NT2/D1 (cell line): ENCODE measurements at regions not wholly inside any gene's neighbourhood (a gene's known extent, or its start where the extent isn't known, plus 50 kb on each side); places are given as distances from the start of the nearest gene placed in this dataset.

Experiments used
- DNase-seq: peaks from one replicate; pipeline ENCODE4 v3.0.0-alpha.2; 2011; ENCODE audit warnings: low read depth, low spot score
- H3K27me3 ChIP-seq: 2 replicates; pipeline ENCODE4 v1.6.0; 2011; ENCODE audit warnings: mild to moderate bottlenecking; ENCODE audit not compliant: insufficient read length, insufficient read depth
- H3K36me3 ChIP-seq: 2 replicates; pipeline ENCODE4 v1.6.1; 2011; ENCODE audit warnings: mild to moderate bottlenecking, low read length, mixed read lengths; ENCODE audit not compliant: insufficient read depth, insufficient read length
- H3K4me1 ChIP-seq: 2 replicates; pipeline ENCODE4 v1.5.1; 2011; ENCODE audit not compliant: insufficient read depth, insufficient read length
- H3K4me3 ChIP-seq: 2 replicates; pipeline ENCODE4 v1.5.1; 2011; ENCODE audit warnings: low read depth; ENCODE audit not compliant: insufficient read length
- H3K9ac ChIP-seq: 2 replicates; pipeline ENCODE4 v1.6.0; 2011; ENCODE audit warnings: low read depth; ENCODE audit not compliant: insufficient read length
- H3K9me3 ChIP-seq: 2 replicates; pipeline ENCODE4 v1.5.1; 2011; ENCODE audit warnings: mild to moderate bottlenecking, low read length; ENCODE audit not compliant: insufficient read depth
- SUZ12 ChIP-seq: IDR thresholded peaks from 2 replicates; pipeline ENCODE4 v1.6.1; 2011; ENCODE audit not compliant: insufficient read length, insufficient read depth; ENCODE audit errors: extremely low read depth
- YY1 ChIP-seq: IDR thresholded peaks from 2 replicates; pipeline ENCODE4 v1.6.1; 2011; ENCODE audit not compliant: insufficient read length, insufficient read depth
- ZNF274 ChIP-seq: IDR thresholded peaks from 2 replicates; pipeline ENCODE4 v1.6.1; 2011; ENCODE audit warnings: mild to moderate bottlenecking, low read depth, low read length

DNA sequence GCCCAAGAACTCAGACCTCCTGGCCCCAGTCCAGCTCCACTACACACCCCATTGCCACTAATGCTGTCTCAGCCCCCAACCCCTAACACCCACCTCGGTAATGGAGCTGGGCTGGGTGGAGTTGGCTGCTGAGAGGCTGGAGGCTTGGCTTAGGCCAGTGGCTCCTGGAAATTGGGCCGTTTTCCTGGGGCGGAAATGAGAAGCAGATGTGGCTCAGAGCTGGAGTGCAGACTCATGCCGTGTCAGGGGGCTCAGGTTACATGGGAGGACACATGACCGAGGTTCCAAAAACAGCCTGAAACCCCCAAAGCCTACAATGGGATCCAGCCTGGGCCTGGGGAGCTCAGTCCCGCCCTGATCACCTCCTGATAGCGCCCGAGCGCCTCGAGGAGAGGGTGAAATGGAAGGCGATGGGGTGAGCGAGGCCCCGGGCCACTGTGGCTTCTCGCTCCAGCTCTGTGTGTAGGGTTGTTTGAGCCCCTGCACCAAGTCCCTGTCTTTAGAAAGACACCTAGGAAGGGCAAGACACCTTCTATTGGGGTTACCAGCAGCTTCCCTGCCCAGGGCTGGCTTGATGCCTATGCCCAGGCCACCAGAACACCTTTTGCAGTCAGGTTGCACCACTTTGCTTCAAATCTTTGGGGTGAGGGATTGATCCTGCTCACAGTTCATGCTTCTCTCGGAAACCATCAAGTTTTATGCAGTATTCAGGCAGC lies 175.7 kb upstream of the HAAO start:
- Histone ChIP-seq H3K9ac (no peak overlapping the region), H3K4me1 (peaks cover 6% of the 10 kb centered on the region), H3K36me3 (no peaks in the 10 kb centered on the region), H3K27me3 (no peaks in the 10 kb centered on the region), H3K9me3 (no peaks in the 10 kb centered on the region), H3K4me3 (no peak overlapping the region)
- no peak for TF ChIP-seq YY1
- TF ChIP-seq ZNF274, result no peak
- TF ChIP-seq SUZ12, result no peak
- no peak for DNase-seq

DNA sequence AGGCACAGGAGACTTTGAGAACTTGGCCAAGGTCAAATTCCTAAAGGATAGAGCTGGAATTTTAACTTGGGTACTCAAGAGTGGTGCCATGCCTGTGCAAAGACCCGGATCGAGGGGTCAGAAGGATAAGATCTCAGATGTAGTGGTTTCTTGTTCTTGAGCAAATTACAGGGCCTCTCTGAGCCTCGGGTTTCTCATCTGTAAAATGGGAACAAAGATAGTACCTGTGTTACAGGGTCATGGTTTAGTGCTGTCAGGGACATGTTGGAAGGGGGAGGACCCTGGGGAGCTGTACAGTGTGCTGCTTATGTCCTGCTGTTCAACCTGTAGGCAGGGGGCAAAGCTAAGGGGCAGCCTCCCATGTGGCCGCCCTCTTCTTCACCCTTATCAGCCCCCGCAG lies 173.5 kb upstream of the HAAO start:
- Histone ChIP-seq H3K4me1 (peaks cover 23% of the 10 kb centered on the region), H3K36me3 (no peaks in the 10 kb centered on the region), H3K9me3 (no peaks in the 10 kb centered on the region), H3K27me3 (no peaks in the 10 kb centered on the region), H3K4me3 (no peak overlapping the region), H3K9ac (no peak overlapping the region)
- no peak for TF ChIP-seq SUZ12
- TF ChIP-seq YY1, result no peak
- no peak for TF ChIP-seq ZNF274
- no peak for DNase-seq

DNA sequence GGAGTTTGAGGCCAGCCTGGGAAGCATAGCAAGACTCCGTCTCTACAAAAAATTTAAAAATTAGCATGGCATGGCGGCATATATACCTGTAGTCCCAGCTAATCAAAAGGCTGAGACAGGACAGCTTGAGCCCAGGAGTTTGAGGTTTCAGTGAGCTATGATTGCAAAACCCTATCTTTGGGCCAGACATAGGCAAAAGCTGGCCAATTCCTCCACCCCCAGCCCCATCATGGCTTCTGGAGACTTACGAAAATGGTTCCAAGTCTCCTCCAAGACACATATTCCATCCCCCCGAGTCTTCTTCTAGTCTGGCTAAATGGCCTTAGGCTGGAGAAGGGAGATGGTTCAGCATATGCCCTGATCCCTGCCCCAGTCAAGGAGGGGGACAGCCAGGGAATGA lies 172.8 kb upstream of the HAAO start:
- H3K9ac ChIP-seq, result no peak overlapping the region
- peaks cover 27% of the 10 kb centered on the region for H3K4me1 ChIP-seq
- TF ChIP-seq ZNF274 (no peak), SUZ12 (no peak), YY1 (no peak)
- no peak overlapping the region for H3K4me3 ChIP-seq
- H3K36me3 ChIP-seq, result no peaks in the 10 kb centered on the region
- DNase-seq, result no peak
- H3K27me3 ChIP-seq, result no peaks in the 10 kb centered on the region
- H3K9me3 ChIP-seq, result no peaks in the 10 kb centered on the region

DNA sequence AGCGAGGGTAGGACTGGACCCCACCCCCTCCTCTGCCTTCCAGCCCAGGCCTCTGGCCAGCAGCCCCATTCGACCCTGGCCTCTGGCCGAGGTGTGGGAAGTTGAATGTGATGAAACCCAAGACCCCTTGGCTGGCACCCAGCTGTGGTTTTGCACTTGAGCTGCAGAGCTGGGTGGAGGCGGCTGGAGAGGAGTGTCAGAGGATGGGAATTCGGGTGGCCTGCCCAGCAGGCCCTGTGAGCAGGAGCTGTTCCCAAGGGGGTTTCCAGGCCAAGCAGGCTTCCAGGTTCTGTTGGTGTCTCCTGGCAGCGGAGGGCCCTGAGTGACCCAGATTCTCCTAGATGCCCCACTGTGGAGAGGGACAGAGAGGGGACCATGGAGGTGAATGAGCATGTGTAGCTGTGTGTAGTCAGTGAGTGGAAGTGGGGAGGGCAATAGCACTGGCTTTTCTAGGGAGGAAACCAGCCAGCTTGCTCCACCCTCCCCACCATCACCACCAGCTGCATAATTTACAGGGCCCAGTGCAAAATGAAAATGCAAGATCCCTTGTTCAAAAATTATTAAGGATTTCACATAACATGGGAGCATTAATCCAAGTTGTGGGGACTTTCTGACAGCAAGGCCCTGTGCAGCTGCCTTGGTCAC lies 172.2 kb upstream of the HAAO start:
- H3K9me3 ChIP-seq, result no peaks in the 10 kb centered on the region
- H3K4me3 ChIP-seq, result no peak overlapping the region
- H3K36me3 ChIP-seq, result no peaks in the 10 kb centered on the region
- no peak overlapping the region for H3K9ac ChIP-seq
- no peaks in the 10 kb centered on the region for H3K27me3 ChIP-seq
- DNase-seq, result no peak
- no peak for TF ChIP-seq YY1
- no peak for TF ChIP-seq SUZ12
- TF ChIP-seq ZNF274, result no peak
- H3K4me1 ChIP-seq, result peaks cover 31% of the 10 kb centered on the region

DNA sequence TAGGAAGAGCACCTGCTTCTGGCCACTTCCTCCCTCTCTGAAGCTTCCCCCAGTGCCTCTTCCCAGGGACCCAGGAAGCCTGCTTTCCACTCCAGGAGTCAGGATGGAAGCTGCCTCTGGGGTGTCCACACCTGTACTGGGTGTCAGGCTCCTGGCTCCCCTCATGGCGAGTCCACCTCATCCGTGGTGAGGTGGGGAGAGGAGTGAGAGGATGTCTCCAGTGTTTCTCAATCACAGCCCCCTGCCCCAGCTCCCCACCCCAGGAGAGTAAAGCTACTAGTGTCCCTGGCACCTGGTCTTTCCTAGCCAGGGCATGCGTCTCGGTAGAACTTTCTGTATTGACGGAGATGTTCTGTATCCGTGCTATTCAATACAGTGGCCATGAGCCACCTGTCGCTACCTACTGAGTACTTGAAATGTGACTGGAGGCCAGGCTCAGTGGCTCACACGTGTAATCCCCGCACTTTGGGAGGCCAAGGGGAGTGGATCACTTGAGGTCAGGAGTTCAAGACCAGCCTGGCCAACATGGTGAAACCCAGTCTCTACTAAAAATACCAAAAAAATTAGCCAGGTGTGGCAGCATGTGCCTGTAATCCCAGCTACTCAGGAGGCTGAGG lies 171.2 kb upstream of the HAAO start:
- no peak for DNase-seq
- H3K9ac ChIP-seq, result no peak overlapping the region
- TF ChIP-seq YY1, result no peak
- TF ChIP-seq ZNF274, result no peak
- H3K27me3 ChIP-seq, result no peaks in the 10 kb centered on the region
- no peak overlapping the region for H3K4me3 ChIP-seq
- peaks cover 29% of the 10 kb centered on the region for H3K4me1 ChIP-seq
- no peaks in the 10 kb centered on the region for H3K9me3 ChIP-seq
- H3K36me3 ChIP-seq, result no peaks in the 10 kb centered on the region

GRCh38 chr2:42962508-42962953 lies 170.1 kb upstream of the HAAO start:
- Histone ChIP-seq H3K9ac (no peak overlapping the region), H3K9me3 (no peaks in the 10 kb centered on the region), H3K36me3 (no peaks in the 10 kb centered on the region), H3K4me3 (no peak overlapping the region), H3K4me1 (peaks cover 34% of the 10 kb centered on the region), H3K27me3 (no peaks in the 10 kb centered on the region)
- DNase-seq, result no peak
- no peak for TF ChIP-seq YY1
- no peak for TF ChIP-seq SUZ12
- no peak for TF ChIP-seq ZNF274

GRCh38 chr2:42961961-42962360 lies 169.6 kb upstream of the HAAO start:
- no peak overlapping the region for H3K9ac ChIP-seq
- H3K27me3 ChIP-seq, result no peaks in the 10 kb centered on the region

More at GRCh38 chr2:42961961-42962360, 169.6 kb upstream of the HAAO start:
- DNase-seq, result no peak
- Histone ChIP-seq H3K4me3 (no peak overlapping the region), H3K9me3 (no peaks in the 10 kb centered on the region), H3K36me3 (no peaks in the 10 kb centered on the region), H3K4me1 (peaks cover 38% of the 10 kb centered on the region)
- TF ChIP-seq ZNF274, result no peak
- TF ChIP-seq YY1, result no peak
- TF ChIP-seq SUZ12, result no peak
